GM12874 (cell line): ENCODE measurements at regions not wholly inside any gene's neighbourhood (a gene's known extent, or its start where the extent isn't known, plus 50 kb on each side); places are given as distances from the start of the nearest gene placed in this dataset.

Experiments used
- TF ChIP-seq, protein P1 (sequence below): IDR thresholded peaks from 2 replicates; pipeline ENCODE4 v1.5.1; 2011; ENCODE audit warnings: low read depth, mild to moderate bottlenecking, control low read depth, low read length, moderate library complexity; ENCODE audit not compliant: insufficient read depth

DNA sequence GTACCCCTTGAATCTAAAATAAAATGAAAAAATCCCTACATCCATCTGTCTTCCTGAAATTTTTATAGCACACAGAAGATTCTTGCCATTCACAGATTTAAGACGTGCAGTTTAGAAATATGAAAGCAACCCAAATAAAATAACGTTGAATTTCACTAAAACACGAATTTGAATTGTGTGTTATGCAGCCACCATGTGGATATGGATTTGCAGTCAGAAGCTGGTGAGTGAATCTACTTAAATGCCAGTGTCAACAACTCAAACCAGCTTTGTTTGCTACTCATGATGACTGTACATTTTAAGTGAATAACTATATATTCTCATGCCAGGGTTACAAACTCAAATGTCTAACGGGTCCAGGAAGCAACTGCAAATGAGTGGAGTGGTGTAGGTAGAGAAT is 173.0 kb upstream of the HAND2 start:
- TF ChIP-seq, protein P1, sequence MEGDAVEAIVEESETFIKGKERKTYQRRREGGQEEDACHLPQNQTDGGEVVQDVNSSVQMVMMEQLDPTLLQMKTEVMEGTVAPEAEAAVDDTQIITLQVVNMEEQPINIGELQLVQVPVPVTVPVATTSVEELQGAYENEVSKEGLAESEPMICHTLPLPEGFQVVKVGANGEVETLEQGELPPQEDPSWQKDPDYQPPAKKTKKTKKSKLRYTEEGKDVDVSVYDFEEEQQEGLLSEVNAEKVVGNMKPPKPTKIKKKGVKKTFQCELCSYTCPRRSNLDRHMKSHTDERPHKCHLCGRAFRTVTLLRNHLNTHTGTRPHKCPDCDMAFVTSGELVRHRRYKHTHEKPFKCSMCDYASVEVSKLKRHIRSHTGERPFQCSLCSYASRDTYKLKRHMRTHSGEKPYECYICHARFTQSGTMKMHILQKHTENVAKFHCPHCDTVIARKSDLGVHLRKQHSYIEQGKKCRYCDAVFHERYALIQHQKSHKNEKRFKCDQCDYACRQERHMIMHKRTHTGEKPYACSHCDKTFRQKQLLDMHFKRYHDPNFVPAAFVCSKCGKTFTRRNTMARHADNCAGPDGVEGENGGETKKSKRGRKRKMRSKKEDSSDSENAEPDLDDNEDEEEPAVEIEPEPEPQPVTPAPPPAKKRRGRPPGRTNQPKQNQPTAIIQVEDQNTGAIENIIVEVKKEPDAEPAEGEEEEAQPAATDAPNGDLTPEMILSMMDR = no peak

DNA sequence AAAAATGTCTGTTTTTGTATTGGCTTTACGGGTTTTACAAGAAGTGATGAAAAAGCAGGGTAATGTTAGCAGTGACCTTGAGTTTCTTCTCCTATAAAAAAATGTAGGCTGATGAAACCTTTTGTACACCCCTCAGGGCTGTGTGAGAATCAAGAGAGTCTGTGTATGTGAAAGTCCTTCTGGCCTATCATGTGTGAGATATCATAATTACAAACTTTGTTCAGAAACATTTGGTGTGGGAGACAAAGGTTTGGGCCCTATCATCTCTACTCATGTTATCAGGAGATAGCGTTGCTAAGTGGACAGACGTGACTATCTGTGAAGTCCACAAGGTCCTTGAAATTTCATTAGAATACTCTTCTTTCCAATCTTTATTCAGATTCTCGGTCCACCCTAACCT is 170.6 kb upstream of the HAND2 start:
- TF ChIP-seq, protein P1 = no peak

DNA sequence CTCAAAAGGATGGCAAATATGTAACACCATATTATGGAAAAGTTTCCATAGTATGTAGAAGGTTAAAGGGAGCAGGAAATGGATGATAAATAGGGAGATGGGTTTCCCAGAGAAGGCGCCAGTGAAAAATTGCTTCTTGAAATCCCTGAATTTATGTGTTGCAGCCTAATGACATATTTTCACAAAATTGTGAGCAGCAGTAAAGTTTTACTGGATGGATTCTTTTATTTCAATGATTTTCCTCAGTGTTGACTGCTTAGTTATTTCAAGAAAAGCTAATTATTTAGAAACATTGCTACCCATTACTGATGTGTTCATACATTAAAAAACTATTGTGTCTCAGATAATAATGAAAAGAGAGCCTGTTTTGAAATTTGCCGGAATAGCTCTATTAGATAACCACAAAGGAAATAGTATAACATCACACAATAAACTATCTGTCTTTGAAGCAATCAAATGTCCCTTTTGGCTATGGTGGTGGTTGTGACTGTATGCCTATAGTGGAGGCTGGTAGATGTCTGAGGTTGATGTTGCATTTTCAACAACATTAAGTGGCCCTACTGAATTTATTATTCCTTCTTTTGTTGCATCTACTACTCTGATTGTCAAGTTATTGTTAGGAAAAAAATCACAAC is 169.9 kb upstream of the HAND2 start:
- TF ChIP-seq, protein P1 = no peak

DNA sequence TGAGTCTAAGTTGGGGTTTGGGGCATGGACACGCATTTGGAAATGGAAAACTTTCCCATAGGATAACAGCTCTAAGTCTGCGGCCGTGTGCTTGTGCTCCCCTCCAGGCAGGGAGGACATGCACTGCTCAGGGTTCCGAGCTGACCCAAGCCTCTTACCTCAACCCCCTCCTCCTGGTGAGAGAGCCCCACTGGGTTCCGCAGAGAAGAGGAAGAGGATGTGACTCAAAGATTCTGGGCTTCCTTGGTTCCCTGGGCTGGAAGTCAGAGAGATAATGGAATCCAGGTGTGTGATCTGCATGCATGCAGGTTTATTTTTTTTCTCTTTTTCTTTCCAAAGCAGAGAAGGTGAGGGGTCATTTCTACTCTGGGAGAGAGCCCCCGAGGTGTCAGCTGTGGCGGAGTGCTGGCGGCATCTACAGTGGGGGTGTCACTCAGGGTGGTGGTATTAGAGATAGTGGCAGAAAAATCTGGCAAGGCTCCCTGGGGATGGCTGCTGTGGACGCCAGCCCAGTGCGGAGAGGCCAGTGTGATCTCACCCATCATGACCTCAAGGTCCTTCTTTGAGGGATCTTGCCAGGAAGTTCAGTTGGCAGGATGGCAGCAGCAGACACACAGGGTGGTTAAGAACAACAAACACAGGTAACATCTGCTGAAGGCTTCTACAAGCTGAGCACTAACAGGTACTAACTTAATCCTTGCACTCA is 168.7 kb upstream of the HAND2 start:
- TF ChIP-seq, protein P1 = no peak

DNA sequence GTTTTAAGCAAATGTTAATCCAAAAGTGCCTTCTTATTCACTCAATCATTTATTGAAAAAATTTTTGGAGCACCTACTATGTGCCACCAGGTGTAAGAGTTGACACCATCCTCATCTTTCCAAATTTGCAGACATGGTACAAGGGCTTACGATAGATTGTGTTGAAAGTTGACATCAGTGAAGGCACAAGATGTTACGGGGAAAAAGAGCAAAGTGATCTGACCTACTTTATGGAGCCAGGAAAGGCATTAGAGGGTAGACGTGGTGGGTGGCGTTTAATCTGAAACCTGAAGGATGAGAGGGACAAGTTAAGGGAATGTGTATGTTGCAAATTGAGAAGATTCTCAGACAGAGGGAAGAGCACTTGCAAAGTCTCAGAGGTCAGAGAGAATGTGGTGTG is 167.8 kb upstream of the HAND2 start:
- TF ChIP-seq, protein P1 = no peak

DNA sequence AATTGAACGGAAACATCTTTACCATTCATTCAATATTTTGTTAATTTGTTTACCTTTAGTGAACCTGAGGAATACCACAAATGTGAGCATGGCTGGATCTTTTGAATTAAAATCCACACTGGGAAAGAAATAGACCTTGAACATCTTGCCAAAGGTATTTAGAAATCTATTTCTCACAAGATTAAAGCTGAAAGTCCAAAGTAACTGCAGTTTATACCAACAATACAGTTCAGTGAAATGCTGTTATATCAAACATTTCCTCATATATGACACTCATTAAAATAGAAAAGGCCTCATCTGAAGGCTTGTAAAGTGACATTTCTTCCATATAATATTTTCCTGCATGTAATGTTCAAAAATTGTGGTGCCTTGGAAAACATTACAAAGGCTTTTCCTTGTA is 166.5 kb upstream of the HAND2 start:
- TF ChIP-seq, protein P1 = no peak

DNA sequence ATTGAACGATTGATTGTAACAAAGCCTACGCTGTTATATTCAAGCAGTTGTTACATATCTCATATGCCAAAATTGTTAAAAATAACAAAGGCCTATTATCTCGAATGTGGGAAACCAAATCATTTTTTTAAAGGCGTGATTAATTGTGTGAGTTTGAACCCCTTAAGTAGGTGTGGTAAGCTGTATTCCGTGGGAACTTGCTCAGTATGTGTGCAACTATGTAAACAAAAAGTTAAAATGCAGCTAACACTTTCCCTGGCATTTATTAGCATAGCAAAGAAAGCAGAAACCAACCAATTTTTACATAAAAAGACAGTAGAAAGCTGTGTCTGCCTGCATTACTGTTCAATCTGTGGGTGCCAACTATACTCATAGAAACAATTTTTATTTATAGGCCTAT is 166.0 kb upstream of the HAND2 start:
- TF ChIP-seq, protein P1 = no peak
